HG03442 (cell line): ENCODE measurements at regions not wholly inside any gene's neighbourhood (a gene's known extent, or its start where the extent isn't known, plus 50 kb on each side); places are given as distances from the start of the nearest gene placed in this dataset.

Experiments
- ATAC-seq: cut with Tn5 transposase; IDR thresholded peaks from one replicate; pipeline ENCODE4 v1.9.1; 2021; ENCODE audit warnings: mild to moderate bottlenecking, moderate library complexity; ENCODE audit not compliant: unreplicated experiment

GRCh38 chr4:43763029-43763610 is 685.5 kb downstream of the KCTD8 start:
- peak; percentile 67 for ATAC-seq

- no peak for ATAC-seq
These were observed 683.1 kb downstream of the KCTD8 start for GRCh38 chr4:43765514-43765913.

- ATAC-seq, result peak; percentile 25
These were observed 682.0 kb downstream of the KCTD8 start for GRCh38 chr4:43766648-43767047.

GRCh38 chr4:43776371-43776770 is 672.2 kb downstream of the KCTD8 start:
- ATAC-seq, result no peak

DNA sequence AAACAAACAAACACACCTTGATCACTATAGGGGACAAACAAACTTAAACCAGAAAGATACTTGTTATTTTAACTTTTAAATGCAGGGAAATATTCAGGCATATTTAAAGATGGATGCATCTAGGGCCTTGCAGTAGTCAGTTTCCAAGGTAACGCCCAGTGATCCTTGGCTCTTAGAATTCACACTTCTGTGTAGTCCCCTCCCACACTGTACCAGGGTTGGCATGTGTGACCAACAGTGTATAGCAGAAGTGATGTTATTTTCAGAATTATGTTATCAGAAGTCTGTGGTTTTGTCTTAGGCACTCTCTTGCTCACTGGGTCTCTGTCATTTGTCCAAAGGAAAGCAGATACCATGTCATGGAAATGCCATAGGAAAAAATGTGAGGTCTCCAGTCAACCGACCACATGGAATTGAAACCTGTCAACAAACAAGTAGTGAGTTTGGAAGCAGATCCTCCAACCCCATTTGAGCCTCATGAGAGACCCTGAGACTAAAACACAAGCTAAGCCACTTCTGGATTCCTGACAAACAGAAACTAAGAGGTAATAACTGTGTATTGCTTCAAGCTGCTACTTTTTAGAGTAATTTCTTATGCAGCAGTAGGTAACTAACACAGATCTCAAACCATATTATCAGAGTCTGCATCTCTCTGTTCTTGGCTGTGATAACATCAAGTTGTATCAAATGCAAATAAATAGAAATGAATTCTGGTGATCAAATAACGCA is 670.3 kb downstream of the KCTD8 start:
- ATAC-seq, result peak; percentile 72

DNA sequence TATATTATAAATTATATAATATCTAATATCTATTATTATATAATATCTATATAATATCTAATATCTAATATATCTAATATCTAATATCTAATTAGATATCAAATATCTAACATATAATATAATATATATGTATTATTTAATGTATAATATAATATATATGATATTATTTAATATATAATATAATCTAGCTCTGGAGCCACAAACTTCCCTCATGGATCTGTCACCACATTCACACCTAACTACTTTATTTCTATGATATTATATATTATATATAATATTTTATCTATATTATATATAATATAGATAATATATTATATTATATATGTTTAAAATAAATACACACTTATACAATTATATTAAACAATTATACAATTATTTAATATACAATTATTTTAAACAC is 667.5 kb downstream of the KCTD8 start:
- ATAC-seq, result no peak

DNA sequence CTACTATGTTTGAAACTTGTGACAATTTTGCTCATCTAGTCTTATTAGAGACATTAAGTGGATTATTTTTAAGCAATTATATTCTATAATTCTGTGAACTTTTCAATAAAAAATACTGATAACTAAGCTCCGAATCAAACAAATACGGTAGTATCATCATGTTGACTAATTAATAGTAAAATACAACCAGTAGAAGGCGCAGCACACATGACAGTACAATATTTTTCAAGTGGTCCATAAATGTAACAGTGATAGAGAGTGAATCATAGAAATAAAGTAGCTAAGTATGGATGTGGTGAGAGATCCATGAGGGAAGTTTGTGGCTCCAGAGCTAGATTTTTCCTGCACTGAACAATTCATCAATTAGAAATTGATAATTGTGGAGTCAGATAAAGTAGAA is 666.2 kb downstream of the KCTD8 start:
- ATAC-seq, result no peak

DNA sequence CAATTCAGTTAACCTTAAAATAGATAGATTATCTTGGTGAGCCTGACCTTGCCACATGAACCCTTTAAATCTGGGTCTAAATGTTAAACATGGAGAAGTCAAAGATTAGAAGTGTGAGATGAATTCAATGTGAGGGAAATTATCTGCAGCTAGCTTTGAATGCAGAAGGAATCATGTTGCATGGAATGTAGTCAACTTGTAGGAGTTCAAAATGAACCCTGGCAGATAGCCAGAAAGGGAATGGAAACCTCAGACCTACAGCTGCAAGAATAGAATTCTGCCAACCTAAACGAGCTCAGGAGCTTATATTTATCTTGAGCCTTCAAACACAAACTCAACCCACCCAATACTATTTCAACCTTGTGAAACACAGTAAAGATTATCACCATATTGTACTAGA is 632.5 kb downstream of the KCTD8 start:
- no peak for ATAC-seq

DNA sequence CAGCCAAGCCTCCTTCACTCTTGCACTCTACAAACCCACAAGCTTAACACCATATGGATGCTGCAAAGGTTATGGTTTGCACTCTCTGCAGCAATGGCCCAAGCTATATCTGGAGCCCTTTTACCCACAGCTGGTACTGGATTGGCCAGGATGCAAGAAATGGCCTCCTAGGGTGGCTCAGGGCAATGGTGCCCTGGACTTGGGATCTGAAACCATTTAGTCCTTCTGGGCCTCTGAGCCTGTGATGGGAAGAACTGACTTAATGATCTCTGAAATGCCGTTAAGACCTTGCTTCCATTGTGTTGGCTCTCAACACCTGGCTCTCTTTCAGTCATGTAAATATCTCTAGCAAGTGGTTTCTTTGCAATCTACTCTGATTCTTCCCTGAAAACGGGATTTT is 626.0 kb downstream of the KCTD8 start:
- no peak for ATAC-seq

GRCh38 chr4:43835869-43836268 is 612.7 kb downstream of the KCTD8 start:
- peak; percentile 69 for ATAC-seq

GRCh38 chr4:43837171-43837570 is 611.4 kb downstream of the KCTD8 start:
- ATAC-seq, result no peak

- no peak for ATAC-seq
These were observed 611.0 kb downstream of the KCTD8 start for GRCh38 chr4:43837604-43838003.

DNA sequence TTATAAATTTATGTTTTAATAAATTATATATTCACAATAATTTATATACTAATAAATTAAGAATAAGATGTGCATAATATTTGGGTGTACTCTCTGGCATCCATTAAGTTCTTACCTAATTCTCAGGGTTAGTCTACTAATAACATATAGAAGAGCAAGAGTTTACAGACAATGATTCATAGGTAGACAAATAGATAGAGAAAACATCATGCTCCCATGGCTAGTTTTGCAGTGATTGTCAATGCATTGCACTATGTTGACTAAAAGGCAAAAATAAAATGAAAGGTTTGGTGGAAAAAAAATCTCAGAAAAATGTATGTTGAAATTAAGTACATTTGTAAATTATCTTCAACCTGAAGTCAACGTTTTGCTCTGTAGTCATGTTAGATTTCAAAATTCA is 606.0 kb downstream of the KCTD8 start:
- no peak for ATAC-seq

GRCh38 chr4:43843501-43843900 is 605.1 kb downstream of the KCTD8 start:
- ATAC-seq, result no peak

DNA sequence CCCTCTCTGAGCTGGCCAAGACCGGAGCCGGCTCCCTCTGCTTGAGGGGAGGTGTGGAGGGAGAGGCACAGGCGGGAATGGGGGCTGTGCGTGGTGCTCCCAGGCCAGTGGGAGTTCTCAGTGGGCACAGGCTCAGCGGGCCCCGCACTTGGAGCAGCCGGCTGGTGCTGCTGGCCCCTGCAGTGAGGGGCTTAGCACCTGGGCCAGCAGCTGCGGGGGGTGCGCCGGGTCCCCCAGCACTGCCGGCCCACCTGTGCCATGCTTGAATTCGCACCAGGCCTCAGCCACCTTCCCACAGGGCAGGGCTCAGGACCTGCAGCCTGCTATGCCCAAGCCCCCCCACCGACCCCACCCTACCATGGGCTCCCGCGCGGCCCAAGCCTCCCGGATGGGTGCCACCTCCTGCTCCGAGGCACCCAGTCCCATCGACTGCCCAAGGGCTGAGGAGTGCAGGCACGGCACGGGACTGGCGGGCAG is 602.5 kb downstream of the KCTD8 start:
- ATAC-seq, result no peak

DNA sequence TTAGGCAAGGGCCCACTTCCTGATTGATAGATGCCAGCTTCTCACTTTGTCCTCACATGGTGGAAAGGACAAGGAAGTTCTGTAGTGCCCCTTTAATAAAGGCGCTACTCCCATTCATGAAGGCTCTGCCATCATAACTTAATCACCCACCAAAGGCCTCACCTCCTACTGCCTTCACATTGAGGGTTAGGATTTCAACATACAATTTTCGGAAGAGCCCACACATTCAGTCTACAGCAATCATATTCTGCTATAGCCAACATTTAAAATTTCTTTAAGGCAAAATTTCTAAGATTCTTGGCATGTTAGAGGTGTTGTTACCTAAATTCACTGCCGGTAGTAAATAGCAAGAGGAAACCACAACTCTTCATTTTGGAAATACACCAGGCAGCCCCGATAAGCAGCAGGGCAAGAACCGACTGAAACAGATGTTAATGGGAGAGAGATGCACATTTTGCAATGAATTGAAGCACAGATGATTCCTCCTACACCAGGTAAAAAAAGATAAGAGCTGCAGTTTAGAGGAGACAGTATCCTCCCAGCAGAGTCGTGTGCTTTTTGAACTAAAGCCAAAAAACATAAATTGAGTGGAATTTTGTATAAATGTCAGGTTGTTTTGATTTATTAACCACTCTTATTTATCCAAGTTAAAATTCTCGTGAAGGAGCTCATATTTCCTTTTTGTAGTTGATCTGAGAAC is 594.9 kb downstream of the KCTD8 start:
- ATAC-seq, result no peak

DNA sequence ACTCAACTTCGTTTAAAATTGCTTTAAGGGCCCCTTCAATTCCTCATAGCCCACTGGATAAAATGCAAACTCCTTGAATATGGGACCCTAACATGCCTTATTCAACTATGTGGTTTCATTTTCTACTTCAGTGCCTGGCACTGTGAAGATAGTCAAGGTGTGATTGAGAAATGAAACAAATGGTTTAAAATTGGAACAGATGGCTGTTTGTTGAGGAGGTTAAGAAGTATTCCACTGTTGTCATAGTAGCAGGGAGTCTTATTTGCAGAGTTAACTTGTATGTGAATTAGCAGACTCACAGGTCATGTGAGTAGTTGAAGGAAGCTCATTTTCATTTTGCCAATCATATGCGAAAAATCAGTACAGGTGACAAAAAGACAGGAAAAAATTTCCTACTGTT is 593.3 kb downstream of the KCTD8 start:
- no peak for ATAC-seq

GRCh38 chr4:43864616-43865146 is 583.9 kb downstream of the KCTD8 start:
- ATAC-seq, result no peak

GRCh38 chr4:43867908-43868307 is 580.7 kb downstream of the KCTD8 start:
- ATAC-seq, result no peak

- ATAC-seq, result no peak
These were observed 573.0 kb downstream of the KCTD8 start for GRCh38 chr4:43875655-43876054.

GRCh38 chr4:43882470-43882869 is 566.1 kb downstream of the KCTD8 start:
- ATAC-seq, result no peak

GRCh38 chr4:43886196-43886595 is 562.4 kb downstream of the KCTD8 start:
- ATAC-seq, result no peak
